ENCODE measurements at regions not wholly inside any gene's neighbourhood (a gene's known extent, or its start where the extent isn't known, plus 50 kb on each side); places are given as distances from the start of the nearest gene placed in this dataset.
"Not testable (repeated sequence)": the region's sequence is repeated elsewhere in the genome, so short reads cannot be mapped to it uniquely, and the experiment has no call there.

DNA sequence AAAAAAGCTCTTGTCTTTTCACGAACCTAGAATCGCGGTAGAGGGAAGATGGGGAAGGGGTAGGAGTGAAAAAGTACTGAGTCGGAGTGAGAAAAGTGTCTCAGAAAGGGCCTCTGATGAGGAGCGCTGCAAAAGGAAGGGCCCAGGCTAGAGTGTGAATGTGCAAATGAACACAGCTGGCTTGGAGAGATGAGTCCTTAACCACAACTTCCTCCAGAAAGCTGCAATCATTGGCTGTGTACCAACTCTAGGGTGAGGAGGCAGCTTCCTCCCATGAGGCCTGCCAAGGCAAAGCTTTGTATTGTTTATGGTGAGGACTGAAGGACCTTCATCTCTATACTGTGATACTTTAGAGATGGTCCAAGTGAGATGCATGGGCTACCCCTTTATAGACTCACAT lies 566.9 kb upstream of the ANO5 start:
- peak; percentile 74 for DNase-seq (ENCODE audit: low spot score)

DNA sequence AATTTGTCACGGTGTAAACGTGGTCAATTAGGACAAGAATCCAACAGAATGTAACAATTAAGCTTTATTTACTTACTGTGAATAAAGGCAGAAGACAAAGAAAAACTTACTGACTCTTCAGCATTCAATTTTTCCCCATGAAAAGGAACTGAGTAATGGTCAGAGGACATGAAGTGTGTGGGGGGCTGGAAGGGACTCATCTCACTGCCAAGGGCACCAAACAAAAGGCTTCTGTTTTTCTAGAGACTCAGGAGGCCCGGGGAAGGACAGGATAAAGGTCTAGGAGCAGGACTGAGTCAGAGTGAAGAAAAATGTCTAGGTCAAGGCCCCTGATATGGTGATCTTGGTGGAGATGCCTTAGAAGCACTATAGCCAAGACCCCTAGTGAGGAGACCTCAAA lies 564.2 kb upstream of the ANO5 start:
- DNase-seq (ENCODE audit: low spot score): no peak

DNA sequence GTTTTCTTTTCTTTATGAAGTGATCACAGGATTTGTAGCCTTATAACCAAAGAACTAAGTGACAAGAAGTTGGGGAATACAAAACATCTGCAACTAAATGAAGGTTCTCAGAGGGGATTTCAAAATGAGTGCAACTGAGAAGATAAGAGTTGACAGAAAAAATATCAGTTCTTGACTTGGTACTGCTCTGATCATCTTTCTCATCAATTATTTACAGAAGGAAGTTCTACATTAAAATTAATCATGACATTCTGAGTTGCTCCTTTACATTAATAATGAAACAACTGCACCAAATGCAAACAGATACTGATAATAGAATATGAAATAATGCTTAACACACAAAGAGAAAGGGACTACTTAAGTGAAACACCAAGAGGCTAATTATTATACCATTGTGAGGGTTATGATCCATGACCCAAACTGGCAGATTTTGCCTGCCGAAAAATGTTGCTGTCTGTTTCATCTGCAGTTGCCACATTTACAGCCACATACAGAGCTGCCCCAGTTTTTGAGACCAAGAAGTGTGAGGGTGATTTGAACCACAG lies 561.9 kb upstream of the ANO5 start:
- DNase-seq (ENCODE audit: low spot score): no peak

DNA sequence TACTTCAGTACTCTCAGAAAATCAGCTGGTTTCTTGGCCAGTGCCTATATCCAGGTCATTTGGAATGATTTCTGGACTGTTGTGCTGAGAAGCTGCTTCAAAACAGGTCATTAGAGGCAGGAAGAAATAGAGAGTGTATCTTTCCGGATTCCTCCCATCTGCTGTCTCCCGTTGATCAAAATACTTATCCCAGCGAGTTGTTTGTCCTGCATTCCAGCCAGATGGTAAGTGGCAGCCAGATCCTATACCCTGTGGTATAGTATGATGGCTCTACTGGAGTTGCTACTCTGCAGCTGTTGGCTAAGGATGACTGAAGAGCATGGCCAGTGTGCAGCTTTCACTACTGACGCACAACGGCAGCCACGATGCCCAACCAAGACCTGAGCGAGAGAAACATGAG lies 560.9 kb upstream of the ANO5 start:
- DNase-seq (ENCODE audit: low spot score): no peak

DNA sequence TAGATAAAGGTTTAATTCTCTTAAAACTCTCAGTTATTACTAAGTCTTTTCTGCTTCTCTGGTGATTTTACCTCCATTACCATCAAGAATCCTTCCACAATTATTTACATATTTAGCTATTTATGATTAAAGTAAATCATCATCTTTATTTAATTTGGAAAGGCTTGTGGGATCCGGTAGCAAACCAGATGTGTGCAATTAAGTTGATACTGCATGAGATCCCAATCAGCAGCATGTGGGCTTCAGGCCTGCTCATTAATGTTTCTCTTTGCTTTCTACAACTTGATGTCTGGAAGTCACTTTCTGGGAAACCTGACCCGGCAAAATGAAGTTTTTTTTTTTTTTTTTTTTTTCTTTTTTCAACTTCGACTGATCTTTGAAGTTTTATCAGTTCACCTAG lies 558.4 kb upstream of the ANO5 start:
- no peak for DNase-seq (ENCODE audit: low spot score)

DNA sequence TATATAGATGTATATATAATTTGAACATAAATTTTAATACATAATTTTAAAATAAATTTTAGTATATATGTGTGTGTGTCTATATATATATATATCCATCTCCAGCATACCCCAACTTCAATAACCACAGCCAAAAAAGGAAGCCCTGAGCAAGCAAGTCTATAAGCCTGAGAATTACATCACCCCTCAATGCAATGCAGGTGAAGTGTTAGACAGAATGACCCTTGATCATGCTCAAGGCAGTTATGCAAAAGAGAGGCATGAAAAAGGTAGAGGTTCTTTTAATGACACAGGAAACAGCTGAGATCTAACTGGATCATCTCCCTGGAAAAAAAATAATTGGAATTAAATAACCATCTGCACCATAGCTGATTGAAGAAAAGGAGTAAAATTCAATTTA lies 557.9 kb upstream of the ANO5 start:
- no peak for DNase-seq (ENCODE audit: low spot score)

DNA sequence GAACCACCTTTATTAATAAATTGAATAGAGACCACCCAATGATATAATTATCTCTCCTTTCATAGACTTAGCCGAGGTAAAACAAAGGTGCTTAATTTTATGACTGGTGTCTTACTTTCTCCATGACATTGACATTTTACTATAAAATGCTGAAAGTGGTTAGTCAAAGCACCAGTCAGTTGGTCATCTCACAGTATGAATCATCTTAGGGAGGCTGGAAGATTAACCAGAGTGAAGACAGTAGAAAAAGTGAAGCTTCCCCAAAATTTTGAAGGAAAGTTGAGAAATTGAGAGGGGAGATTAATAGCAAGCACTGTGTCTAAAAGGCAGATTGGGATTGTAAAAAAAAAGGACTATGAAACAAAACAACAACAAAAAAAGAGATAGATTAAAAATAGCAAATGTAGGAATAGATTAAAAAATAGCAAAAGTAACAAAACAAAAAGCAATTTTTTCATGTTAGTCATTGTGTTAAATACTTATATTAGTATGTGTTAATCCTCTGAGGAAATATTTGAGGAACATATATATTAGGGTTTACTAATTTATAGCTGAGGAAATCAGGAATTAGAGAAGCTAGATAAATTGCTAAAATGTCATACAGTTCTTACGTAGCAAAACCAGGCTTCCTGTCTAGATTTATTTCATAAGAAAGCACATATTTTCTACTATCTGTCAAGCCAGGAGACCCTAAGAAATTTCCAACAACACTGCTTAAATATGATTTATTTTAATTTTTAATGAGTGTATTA lies 557.3 kb upstream of the ANO5 start:
- DNase-seq (ENCODE audit: low spot score): no peak

DNA sequence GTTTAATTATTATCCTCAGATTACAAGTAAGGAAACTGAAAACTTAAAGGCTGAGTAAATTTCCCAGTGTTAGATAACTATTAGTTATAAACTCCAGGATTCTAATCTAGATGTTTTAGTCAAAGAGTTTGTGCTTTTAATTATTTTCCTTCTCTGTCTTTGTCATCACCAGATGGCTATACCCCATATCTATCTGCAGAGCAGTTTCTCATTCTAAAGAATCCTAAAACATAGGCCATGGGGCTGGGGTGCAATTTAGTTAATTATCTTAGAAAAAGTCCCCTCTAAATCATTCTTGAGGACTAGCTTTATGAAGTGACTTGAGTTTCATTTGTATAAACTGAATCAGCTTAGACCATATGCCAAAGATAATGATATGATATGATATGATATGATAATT lies 556.3 kb upstream of the ANO5 start:
- no peak for DNase-seq (ENCODE audit: low spot score)

DNA sequence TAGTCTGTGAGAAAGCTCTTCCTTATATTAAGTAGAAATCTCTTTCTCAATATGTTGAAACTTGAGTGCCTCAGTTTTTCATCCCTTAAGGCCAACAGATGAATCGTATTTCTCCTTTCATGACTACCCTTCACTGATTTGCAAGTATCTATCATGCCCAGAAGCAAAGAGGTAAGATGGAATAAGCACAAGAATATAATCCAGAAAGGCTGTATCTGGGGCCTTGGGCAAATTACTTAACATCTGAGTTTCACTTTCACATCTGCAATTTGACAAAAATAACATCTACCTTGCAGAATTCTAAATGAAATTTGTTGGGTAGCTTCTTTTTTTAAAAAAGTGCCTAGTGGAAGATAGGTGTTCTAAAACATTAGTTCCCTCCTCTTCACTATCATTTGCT lies 552.4 kb upstream of the ANO5 start:
- no peak for DNase-seq (ENCODE audit: low spot score)

DNA sequence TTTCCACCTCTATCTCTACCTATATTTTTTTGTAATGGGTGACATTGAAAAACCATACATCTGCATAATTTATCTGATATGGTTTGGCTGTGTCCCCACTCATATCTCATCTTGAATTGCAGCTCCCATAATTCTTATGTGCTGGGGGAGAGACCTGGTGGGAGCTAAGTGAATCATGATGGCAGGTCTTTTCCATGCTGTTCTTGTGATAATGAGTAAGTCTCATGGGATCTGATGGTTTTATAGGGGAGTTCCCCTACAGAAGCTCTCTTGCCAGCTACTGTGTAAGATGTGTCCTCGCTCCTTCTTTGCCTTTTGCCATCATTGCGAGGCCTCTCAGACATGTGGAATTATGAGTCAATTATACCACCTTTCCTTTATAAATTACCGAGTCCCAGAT lies 551.0 kb upstream of the ANO5 start:
- no peak for DNase-seq (ENCODE audit: low spot score)

DNA sequence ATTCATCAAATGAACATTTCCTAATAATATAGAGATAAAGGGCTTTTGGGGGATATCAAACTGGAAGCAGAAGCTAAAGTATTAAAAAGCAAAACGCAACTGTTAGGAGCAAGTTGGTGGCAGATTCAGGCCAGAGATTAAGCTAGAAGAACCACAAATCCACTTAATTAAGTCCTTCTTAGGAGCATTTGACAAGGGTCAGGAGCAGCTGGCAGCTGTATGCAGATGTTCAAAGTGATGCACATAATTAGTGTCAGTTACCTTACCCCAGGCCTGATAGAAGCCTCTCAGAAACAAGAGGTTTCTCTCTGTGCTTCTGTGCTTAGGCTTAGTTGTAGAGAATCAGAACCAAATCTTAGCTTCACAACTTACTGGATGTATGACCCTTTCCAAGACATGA lies 546.5 kb upstream of the ANO5 start:
- DNase-seq (ENCODE audit: low spot score): no peak

DNA sequence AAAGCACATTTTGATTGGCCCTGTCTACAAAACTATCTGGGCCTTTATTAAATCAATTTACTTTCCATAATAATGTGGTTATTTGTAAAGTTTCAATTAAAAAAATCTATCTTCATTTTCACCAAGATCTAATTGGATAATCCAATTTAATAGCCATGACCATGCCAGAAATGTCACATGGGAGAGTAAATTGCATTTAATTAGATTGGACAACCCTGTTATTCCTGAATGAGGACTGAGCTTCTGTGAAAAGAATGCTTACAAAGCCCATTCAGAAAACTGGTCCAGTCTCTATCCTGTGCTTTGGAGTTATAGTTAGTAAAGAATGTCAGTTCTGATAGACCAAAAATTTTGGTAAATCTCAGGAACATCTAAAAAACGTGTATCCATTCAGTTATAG lies 541.9 kb upstream of the ANO5 start:
- DNase-seq (ENCODE audit: low spot score): no peak

DNA sequence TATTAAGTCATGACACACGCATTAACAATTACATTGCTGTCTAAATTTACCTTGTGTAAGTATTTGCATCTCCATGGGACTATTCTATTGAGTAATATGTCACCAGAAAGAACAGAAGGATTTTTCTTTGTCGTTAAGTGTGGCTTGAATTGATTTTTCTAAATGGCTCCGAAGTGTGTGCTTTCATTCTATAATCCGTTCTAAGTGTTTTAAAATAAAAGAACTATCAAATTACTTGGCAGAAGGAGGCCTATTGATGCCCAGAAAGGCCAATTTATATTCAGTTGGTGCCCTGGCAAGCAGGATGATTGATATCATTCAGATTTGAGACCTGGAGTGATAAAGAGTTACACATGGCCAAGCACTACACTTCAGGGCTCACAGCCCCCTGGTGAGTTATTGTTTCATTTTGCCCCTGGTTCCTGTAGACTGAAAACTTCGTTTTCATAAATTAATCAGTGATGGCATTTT lies 538.9 kb upstream of the ANO5 start:
- no peak for DNase-seq (ENCODE audit: low spot score)

DNA sequence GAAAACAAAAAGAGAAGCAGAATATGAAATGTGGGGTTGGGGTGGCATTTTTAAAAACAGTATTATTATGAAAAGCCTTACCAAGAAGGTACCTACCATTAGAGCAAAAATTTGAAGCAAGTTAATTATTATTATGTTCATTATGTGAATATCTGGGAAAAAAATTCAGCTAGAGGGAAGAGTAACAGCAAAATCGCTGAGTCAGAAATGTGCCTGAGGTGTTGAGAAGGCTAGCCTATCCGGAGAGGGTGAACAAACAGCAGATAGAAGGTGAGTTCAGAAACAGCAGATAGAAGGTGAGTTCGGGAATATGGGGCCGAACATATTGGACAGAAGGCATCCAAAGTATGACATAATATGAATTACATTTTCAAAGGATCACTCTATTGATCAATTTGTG lies 536.8 kb upstream of the ANO5 start:
- DNase-seq (ENCODE audit: low spot score): no peak

DNA sequence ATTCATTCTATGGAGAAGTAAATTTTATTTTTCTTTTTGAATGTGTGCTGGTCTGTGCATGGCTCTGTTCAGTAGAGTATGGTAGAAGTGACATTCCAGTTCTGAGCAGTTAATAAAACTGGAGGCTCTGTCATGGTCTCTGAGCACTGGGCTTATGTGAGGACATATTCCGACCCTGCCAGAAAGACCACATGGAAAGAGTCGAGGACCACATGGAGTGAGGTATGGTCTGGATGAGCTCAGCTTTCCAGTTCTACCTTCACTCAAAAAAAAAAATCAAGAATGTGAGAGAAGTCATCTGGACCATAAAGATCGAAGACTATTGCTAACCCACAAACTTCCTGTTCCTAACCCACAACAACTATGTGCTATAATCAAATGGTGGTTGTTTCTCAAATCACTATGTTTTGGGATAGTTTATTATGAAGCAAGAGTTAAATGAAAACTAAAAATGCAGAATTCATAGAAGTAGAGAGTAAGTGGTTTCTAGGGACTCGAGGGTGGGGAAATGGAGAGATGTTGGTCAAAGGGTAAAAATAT lies 534.2 kb upstream of the ANO5 start:
- no peak for DNase-seq (ENCODE audit: low spot score)

DNA sequence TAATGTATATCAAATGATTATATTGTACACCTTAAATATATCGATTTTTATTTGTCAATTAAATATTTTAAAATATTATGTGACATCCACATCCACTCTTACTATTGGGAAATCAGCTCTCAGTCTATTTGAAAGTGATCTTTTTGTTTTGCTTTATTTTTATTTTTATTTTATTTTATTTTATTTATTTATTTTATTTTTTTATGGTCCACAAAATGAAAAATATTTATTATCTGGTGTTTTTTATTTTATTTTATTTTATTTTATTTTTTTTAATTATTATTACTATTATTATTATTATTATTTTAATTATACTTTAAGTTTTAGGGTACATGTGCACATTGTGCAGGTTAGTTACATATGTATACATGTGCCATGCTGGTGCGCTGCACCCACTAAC lies 533.5 kb upstream of the ANO5 start:
- DNase-seq (ENCODE audit: low spot score): not testable (repeated sequence)

DNA sequence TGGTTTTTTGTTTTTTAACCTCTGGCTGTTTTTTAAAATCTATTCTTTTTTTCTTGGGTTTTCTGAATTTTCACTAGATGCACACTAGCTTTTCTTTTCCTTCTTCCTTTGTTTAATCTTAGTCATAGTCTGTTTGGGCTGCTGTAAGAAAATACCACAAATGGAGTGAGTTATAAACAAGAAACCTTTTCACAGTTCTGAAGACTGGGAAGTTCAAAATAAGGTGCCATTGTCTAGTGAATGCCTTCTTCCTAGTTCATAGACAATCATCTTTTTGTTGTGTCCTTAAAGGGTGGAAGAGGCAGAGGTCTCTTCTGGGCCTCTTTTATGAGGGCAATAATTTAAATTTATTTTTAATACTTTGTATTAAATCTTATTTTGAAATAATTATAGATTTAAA lies 532.9 kb upstream of the ANO5 start:
- peak; percentile 25 for DNase-seq (ENCODE audit: low spot score)

DNA sequence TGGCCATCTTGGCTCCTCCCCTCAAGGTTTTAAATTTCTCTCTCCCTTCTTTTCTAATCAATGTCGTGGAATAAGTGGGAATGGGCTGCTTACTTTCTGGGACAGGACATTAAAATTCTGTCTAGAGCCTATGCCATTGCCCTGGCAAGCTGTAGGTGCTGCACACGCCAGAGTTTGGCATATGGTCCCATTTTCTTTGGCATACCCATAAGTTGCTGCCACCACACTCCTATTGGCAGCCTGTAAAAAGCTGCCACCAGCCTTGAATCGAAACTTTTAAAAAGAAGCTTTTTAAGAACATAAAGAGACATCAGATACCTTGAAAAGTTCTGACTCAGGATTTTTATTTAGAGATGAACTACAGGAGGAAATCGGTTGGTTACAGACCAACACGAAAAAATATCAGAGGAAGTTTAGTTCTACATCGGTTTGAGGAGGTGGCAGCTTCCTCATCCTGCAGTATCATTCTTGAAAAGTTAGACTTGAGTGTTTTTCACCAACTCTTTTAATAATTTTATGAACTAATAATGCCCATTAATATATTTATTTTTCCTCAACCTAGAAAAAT lies 517.8 kb upstream of the ANO5 start:
- DNase-seq (ENCODE audit: low spot score): no peak

DNA sequence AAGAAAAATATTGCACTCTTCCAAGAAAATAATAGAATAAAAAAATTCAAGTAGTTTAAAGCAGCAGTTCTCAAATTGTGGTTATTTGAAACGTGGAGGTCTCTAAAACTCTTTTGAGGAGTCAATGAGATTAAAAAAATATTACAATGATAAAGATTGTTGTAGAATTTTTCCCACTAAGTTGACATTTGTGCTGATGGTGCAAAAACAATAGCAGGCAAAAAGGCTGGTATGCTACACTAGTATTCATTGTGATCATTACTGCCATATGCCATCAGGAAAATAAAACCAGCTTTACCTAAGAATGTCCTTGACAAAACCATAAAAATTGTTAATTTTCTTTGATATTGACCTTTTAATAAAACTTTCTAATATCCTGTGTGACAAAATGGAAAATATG lies 505.2 kb upstream of the ANO5 start:
- DNase-seq (ENCODE audit: low spot score): no peak

DNA sequence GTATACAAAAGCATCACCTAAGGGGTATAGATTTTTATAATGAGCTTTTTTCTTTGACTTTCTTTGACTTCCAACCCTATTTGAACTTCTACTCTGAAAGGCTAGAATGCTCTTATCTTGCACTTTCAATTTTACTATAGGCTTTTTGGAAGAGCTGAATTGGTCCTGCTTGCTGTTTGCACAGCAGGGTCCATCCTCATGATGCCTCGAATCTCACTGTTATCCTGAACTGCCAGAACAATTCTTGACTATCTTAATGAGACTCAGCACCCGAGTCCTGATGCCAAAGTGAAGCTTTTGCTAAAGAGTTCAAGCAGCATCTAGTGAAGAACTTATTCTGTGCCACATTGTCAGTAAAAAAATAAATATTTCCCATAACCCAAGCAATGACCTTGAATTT lies 488.3 kb upstream of the ANO5 start:
- DNase-seq (ENCODE audit: low spot score): no peak

DNA sequence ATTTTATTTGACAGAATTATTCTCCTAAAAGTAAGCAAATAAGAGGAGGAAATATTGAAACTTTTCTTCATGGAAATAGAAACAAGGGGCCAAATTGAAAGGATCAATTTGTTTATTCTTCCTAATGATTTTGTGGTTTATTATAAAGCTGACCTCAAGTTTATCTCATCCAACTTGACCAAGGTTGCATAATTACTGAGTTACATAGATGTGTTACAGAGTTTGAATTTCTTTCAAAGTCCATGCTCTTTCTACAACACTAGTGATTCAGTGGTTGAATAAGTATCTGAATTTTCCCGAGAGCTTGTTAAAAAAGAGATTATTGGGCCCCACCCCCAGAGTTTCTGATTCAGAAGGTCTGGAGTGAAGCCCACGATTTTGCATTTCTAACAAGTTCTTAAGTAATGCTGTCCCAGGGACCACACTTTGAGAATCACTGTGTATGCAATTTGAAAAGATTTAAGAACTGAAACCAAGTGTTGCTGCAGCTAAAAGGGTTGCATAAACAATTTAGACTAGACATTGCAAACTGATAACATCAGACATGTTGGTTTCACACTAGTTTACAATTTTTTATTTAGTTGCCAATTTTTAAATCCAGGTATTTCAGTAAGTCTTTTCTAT lies 485.7 kb upstream of the ANO5 start:
- DNase-seq (ENCODE audit: low spot score): no peak

DNA sequence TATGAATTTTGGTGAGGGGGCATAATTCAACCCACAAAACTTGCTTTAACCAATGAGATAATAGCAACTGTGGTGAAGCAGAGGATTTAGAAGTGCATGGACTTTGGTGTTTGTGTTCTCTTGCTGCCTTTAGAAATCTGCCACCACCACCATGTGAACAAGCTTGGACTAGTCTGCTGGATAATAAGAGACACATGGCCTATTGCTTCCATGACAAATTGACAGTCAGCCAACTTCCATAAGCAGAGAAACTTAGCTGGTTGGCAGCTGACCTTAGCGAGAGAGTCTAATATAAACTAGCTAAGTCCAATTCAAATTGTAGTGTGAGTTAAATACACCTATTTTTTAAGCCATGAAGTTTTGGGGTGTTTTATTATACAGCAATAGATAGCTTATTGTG lies 482.1 kb upstream of the ANO5 start:
- peak; percentile 14 for DNase-seq (ENCODE audit: low spot score)

DNA sequence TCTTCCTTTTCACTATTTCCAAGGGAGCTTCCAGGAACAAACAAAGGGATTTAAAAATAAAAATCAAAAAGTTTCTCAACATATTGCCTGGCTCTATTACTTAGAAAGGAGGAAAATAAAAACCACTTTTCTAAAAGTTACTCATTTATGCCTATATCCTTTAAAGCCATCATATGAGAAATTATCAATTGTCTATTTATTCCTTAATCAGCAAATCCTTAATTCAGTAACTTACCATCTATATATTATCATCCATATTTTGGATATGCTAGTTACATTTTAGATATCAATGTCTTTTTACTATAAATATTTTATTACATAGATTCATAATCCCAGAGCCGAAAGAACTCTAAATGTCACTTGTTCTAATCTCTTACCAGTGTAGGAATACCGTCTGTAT lies 481.5 kb upstream of the ANO5 start:
- DNase-seq (ENCODE audit: low spot score): no peak
